Loucy (cell line): ENCODE measurements at regions not wholly inside any gene's neighbourhood (a gene's known extent, or its start where the extent isn't known, plus 50 kb on each side); places are given as distances from the start of the nearest gene placed in this dataset.

Source experiments
- EZH2phosphoT487 ChIP-seq: fragments of 200-600 bp; IDR thresholded peaks from 2 replicates; pipeline ENCODE4 v1.6.1; 2018; ENCODE audit warnings: antibody characterized with exemption, mild to moderate bottlenecking, moderate library complexity, borderline replicate concordance
- TF ChIP-seq, protein P1 (sequence below): fragments of 200-600 bp; sonication (generic); conservative IDR thresholded peaks from 2 replicates; pipeline ENCODE4 v1.5.1; 2014; ENCODE audit warnings: mild to moderate bottlenecking, antibody characterized with exemption, low read length

DNA sequence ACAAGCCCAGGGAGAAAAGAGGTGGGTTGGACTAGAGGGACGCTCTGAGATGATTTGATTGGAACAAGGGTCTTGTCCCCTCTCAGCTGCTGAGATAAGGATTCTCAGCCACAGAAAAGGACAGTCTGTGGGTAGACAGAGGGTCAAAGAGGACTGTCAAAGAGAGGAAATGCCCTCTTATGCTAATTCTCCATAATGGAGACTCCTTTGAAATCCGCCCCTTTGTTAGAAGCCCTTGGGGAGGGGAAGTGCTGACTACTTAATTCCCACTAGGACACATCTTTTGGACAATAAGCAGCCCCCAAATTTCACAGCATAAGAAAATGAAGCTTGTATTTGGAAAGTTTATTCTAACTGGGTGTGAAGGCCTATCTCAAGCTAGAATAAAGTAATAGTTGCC, 176.6 kb downstream of the KTN1 start:
- TF ChIP-seq, protein P1, sequence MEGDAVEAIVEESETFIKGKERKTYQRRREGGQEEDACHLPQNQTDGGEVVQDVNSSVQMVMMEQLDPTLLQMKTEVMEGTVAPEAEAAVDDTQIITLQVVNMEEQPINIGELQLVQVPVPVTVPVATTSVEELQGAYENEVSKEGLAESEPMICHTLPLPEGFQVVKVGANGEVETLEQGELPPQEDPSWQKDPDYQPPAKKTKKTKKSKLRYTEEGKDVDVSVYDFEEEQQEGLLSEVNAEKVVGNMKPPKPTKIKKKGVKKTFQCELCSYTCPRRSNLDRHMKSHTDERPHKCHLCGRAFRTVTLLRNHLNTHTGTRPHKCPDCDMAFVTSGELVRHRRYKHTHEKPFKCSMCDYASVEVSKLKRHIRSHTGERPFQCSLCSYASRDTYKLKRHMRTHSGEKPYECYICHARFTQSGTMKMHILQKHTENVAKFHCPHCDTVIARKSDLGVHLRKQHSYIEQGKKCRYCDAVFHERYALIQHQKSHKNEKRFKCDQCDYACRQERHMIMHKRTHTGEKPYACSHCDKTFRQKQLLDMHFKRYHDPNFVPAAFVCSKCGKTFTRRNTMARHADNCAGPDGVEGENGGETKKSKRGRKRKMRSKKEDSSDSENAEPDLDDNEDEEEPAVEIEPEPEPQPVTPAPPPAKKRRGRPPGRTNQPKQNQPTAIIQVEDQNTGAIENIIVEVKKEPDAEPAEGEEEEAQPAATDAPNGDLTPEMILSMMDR, result no peak
- no peak for TF ChIP-seq EZH2phosphoT487
